ENCODE measurements at regions not wholly inside any gene's neighbourhood (a gene's known extent, or its start where the extent isn't known, plus 50 kb on each side); places are given as distances from the start of the nearest gene placed in this dataset.

GRCh38 chr9:99282406-99282805 lies 60.3 kb downstream of the SEC61B start:
- no peak for ATAC-seq

- no peak for ATAC-seq
Observed at GRCh38 chr9:99285965-99286364, 63.9 kb downstream of the SEC61B start.

GRCh38 chr9:99286536-99286935 lies 64.5 kb downstream of the SEC61B start:
- ATAC-seq = no peak

GRCh38 chr9:99287641-99288040 lies 65.6 kb downstream of the SEC61B start:
- ATAC-seq = no peak

GRCh38 chr9:99288830-99289229 lies 66.7 kb downstream of the SEC61B start:
- ATAC-seq = no peak

GRCh38 chr9:99294850-99295461 lies 72.9 kb downstream of the SEC61B start:
- no peak for ATAC-seq

- no peak for ATAC-seq
Observed at GRCh38 chr9:99296291-99296951, 74.3 kb downstream of the SEC61B start.

GRCh38 chr9:99298614-99299013 lies 76.5 kb downstream of the SEC61B start:
- no peak for ATAC-seq

- no peak for ATAC-seq
Observed at GRCh38 chr9:99299211-99300102, 77.4 kb downstream of the SEC61B start.

GRCh38 chr9:99300103-99300439 lies 78.0 kb downstream of the SEC61B start:
- ATAC-seq = no peak

- ATAC-seq = no peak
Observed at GRCh38 chr9:99300603-99301002, 78.5 kb downstream of the SEC61B start.

GRCh38 chr9:99303177-99303576 lies 81.1 kb downstream of the SEC61B start:
- no peak for ATAC-seq

GRCh38 chr9:99305124-99305523 lies 83.0 kb downstream of the SEC61B start:
- ATAC-seq = no peak

GRCh38 chr9:99305820-99306811 lies 84.0 kb downstream of the SEC61B start:
- ATAC-seq = no peak

- ATAC-seq = no peak
Observed at GRCh38 chr9:99307851-99308250, 85.8 kb downstream of the SEC61B start.

GRCh38 chr9:99309141-99309939 lies 87.3 kb downstream of the SEC61B start:
- no peak for ATAC-seq

- no peak for ATAC-seq
Observed at GRCh38 chr9:99312736-99313135, 90.7 kb downstream of the SEC61B start.

GRCh38 chr9:99319048-99319447 lies 97.0 kb downstream of the SEC61B start:
- no peak for ATAC-seq

- ATAC-seq = no peak
Observed at GRCh38 chr9:99322299-99322698, 100.2 kb downstream of the SEC61B start.

GRCh38 chr9:99326112-99326916 lies 104.2 kb downstream of the SEC61B start:
- ATAC-seq = peak in 1 of 2 donors; percentile 48

- no peak for ATAC-seq
Observed at GRCh38 chr9:99326917-99327189, 104.8 kb downstream of the SEC61B start.
